ENCODE measurements at regions not wholly inside any gene's neighbourhood (a gene's known extent, or its start where the extent isn't known, plus 50 kb on each side); places are given as distances from the start of the nearest gene placed in this dataset.

GRCh38 chr9:95626885-95627558 lies 110.3 kb upstream of the PTCH1 start:
- no peak for ATAC-seq
- Histone ChIP-seq H3K36me3 (ENCODE audit: control insufficient read depth in 1 of 2, insufficient read depth in 2 of 2, low read length in 2 of 2) (no peaks in the 10 kb centered on the region), H3K4me3 (replicated peaks in 1 of 2; ENCODE audit: low read depth in 1 of 2, low read length in 2 of 2) (no peak overlapping the region), H2AFZ (ENCODE audit: low read depth, low read length, poor library complexity, severe bottlenecking) (no peak overlapping the region), H3K9ac (ENCODE audit: low read length) (no peak overlapping the region), H3K27ac (ENCODE audit: low read depth, low read length) (no peak overlapping the region), H4K20me1 (ENCODE audit: insufficient read depth) (no peaks in the 10 kb centered on the region), H3K4me2 (ENCODE audit: low read length) (no peak overlapping the region), H3K9me3 (ENCODE audit: control insufficient read depth in 1 of 2, insufficient read depth in 1 of 2, low read depth in 1 of 2, low read length in 2 of 2) (no peaks in the 10 kb centered on the region), H3K4me1 (ENCODE audit: control insufficient read depth in 1 of 2, insufficient read depth in 2 of 2, low read length in 2 of 2) (peaks cover 0 to 7% of the 10 kb centered on the region in 2 experiments; a peak in 2 of 4 replicates), H3K9me2 (ENCODE audit: insufficient read depth) (no peaks in the 10 kb centered on the region), H3K79me2 (ENCODE audit: insufficient read depth, low read length) (no peaks in the 10 kb centered on the region), H3K27me3 (ENCODE audit: insufficient read depth, low read length) (no peaks in the 10 kb centered on the region; the same call in 1 of the 2 replicates)
- no peak for DNase-seq (ENCODE audit: low read depth, low spot score)
- ChIA-PET CTCF (no interaction called here), RAD21 (ENCODE audit: low non-redundant PET in 1 of 2, low total read pairs in 2 of 2, uncharacterized antibody in 2 of 2, unreplicated experiment in 2 of 2) (no interaction called here), POLR2A (no interaction called here)
- intact Hi-C loops (cut with micrococcal nuclease): no loop called here
- BruUV-seq (replicated peaks): no TSS peak
- TF ChIP-seq YY1 (IDR thresholded peaks at IDR 0.05; ENCODE audit: extremely low read depth, insufficient replicate concordance, low read depth, low read length) (no peak), ZNF274 (IDR thresholded peaks at IDR 0.05; ENCODE audit: low read depth, low read length) (no peak), SRF (IDR thresholded peaks at IDR 0.05; ENCODE audit: low read depth) (no peak), POLR2AphosphoS5 (IDR thresholded peaks at IDR 0.05; ENCODE audit: low read depth, low read length) (no peak), ATF3 (IDR thresholded peaks at IDR 0.05) (no peak), REST (IDR thresholded peaks at IDR 0.05; ENCODE audit: low read depth) (no peak), POLR2A (IDR thresholded peaks at IDR 0.05; ENCODE audit: borderline replicate concordance, extremely low read depth, insufficient read depth, insufficient read length) (no peak), CEBPB (IDR thresholded peaks at IDR 0.05; ENCODE audit: low read depth) (no peak), RAD21 (IDR thresholded peaks at IDR 0.05; ENCODE audit: low read depth) (no peak), TCF7L2 (IDR thresholded peaks at IDR 0.05; ENCODE audit: borderline replicate concordance, extremely low read depth, insufficient read depth, insufficient read length) (no peak)
